GM18861 (cell line): ENCODE measurements at regions not wholly inside any gene's neighbourhood (a gene's known extent, or its start where the extent isn't known, plus 50 kb on each side); places are given as distances from the start of the nearest gene placed in this dataset.
"Not testable (repeated sequence)": the region's sequence is repeated elsewhere in the genome, so short reads cannot be mapped to it uniquely, and the experiment has no call there.

Experiments
- ATAC-seq: cut with Tn5 transposase; IDR thresholded peaks from one replicate; pipeline ENCODE4 v1.9.1; 2021; ENCODE audit not compliant: unreplicated experiment

DNA sequence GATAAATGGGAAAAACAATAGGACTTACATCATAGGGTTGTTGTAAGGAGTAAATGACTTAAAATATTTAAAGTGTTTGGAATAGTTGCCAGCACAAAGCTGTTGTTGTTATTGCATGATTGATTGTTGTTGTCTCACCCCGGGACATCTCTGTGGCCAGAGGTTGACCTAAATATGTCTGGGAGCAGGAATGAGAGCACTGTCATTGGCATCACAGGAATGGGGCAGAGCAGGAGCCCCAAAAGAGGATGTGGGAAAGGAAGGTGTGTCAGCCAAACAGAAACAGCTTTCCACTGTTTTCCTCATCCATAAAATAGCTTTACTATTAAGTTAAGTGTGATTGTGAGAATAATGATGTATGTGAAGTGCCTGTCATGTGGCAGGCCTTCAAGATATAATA is 121.6 kb downstream of the TMEM168 start:
- no peak for ATAC-seq

DNA sequence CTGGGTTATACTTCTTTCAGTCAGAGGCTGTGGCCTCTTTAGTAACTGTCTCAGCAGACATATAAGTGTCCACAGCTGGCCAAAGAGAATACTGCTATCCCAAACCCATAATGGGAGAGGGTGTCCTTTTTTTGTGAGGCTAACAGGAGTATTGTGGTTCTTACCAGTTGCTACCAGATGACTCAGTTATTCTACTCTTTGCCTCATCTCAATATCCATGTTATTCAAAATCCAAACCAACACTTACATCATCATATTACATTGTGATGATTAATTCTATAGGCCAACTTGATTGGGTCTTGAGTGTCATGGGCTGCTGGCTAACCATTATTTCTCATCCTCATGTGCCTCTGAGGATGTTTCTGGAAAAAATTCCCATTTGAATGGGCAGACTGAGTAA is 120.9 kb downstream of the TMEM168 start:
- ATAC-seq = no peak

- ATAC-seq = no peak
Measured at GRCh38 chr7:112670193-112670592, 120.0 kb downstream of the TMEM168 start.

DNA sequence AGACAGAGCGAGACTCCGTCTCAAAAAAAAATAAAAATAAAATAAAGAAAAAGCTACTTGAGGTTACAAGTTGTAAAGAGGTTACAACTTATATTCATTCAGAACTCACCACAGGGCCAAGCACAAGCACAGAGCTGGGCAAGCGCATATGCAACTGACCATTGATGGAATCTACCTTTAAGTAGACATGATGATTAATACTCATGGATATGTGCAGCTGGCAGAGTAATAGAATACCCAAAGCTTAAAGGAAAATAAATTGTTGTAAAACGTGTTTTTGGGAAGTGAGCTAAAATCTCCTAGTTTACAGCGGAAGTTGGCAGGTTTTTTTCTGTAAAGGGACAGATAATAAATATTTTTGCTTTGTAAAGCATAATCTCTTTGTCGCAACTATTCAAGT is 111.6 kb downstream of the TMEM168 start:
- no peak for ATAC-seq

DNA sequence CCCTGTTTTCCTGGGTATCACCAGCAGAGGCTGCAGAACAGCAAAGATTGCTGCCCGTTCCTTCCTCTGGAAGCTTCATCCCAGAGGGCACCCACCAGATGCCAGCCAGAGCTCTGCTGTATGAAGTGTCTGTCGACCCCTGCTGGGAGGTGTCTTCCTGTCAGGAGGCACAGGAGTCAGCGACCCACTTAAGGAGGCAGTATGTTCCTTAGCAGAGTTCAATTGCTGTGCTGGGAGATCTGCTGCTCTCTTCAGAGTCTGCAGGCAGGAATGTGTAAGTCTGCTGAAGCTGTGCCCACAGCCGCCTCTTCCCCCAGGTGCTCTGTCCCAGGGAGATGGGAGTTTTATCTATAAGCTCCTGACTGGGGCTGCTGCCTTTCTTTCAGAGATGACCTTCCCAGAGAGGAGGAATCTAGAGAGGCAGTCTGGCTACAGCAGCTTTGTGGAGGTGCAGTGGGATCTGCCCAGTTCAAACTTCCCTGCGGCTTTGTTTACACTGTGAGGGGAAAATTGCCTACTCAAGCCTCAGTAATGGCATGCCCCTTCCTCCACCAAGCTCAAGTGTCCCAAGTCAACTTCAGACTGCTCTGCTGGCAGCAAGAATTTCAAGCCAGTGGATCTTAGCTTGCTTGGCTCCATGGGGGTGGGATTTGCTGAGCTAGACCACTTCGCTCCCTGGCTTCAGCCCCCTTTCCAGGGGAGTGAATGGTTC is 100.6 kb downstream of the TMEM168 start:
- ATAC-seq = not testable (repeated sequence)

DNA sequence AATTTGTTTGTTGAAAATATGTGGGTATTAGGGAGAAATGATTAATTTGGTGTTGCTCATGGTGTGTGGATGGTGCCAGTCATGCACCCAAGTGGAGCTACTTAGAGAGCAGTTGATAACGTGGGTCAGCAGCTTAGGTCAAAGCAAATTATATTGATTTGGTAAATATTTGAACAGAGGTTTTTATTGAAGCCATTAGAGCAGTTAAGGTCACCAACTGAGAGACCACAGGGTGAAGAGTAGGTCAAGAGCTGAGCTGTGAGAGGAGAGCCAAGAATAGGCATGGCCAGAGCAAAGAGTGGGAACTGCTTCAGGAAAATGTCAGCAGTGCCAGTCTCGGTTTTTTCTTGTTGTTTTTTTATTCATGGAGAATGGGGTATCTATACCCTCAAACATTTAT is 97.9 kb downstream of the TMEM168 start:
- no peak for ATAC-seq

DNA sequence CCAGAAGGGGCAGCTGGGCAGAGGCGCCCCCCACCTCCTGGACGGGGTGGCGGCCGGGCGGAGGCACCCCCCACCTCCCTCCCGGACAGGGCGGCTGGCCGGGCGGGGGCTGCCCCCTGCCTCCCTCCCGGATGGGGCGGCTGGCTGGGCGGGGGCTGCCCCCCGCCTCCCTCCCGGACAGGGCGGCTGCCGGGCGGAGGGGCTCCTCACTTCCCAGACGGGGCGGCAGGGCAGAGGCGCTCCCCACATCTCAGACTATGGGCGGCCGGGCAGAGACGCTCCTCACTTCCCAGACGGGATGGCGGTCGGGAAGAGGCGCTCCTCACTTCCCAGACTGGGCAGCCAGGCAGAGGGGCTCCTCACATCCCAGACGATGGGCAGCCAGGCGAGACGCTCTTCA is 93.0 kb downstream of the TMEM168 start:
- not testable (repeated sequence) for ATAC-seq

GRCh38 chr7:112699725-112700513 is 90.3 kb downstream of the TMEM168 start:
- ATAC-seq = no peak

DNA sequence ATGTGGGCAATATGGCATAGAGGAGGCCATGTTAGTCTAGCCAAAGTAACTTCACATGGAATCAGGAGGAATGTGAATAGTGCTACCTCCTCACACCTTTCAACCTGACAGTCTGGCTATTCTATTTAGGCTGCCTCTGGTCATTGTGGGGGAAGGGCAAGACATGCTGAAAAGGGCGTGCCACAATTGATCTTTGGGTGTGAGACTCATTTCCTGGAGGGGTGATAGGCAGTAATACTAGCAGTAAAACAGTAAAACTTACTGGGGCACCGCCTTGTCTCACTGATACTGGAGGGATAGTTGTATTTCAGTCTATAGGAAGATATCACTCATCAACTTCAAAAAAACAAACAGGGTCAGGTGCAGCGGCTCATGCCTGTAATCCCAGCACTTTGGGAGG is 88.7 kb downstream of the TMEM168 start:
- no peak for ATAC-seq

DNA sequence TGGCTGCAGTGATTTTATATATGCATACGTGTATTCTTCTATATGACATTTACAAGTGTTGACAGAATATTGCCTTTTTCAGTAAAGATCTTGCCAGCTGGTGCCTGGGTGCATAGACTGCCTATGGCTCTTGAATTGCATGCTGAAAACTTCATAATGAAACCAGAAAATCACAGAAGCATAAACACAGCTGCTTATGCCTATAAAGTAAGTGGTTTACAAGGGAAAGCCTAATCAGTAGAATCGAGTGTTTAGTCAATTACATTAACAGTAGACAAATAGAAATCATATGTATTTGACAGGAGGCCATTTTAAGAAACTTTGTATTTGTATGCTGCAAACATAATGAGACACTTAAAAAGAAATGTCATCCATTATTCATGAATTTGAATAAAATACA is 82.5 kb downstream of the TMEM168 start:
- peak; percentile 46 for ATAC-seq

DNA sequence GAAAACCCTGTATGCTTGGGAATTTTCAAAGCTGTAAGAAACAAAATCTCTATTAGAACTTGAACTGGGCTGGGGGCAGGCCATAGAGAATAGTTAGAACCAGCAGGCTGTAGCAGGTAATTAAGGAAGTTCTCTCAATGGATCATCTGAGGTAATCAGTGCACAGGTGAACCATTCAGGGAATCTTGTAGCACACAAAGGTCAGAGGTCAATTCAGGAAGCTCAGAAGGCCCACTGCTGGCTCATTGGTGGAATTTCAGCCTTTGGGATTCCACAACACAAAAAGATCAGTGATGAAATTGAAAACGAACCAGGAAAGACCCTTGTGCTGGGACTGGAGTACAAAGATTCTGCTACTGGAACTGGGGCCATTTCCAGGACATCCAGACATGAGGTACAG is 82.0 kb downstream of the TMEM168 start:
- ATAC-seq = no peak
